K562 (cell line): ENCODE measurements at regions not wholly inside any gene's neighbourhood (a gene's known extent, or its start where the extent isn't known, plus 50 kb on each side); places are given as distances from the start of the nearest gene placed in this dataset.

Experiments used
- ATAC-seq: fragments of 200-7000 bp; cut with Tn5 transposase; 3 replicates; pipeline ENCODE4 v1.9.1; 2020; ENCODE audit warnings: moderate library complexity
- BruUV-seq: library from RNA; stranded (reverse); fragments of 400-500 nt; replicated peaks from 2 replicates; lab custom pipeline; 2021; lab: Mats Ljungman, UMichigan
- CTCF ChIA-PET: fragments of 300-600 bp; formaldehyde crosslinking; extraction: SDS; loops from one replicate; lab custom pipeline; 2021; ENCODE audit warnings: low intra/inter-chr PET ratio; lab: Yijun Ruan, JAX
- POLR2A ChIA-PET: fragments of 300-600, 350-650 bp; sonication (Branson Sonifier 250); formaldehyde crosslinking; extraction: SDS; loops from one replicate; lab custom pipeline; 2021; ENCODE audit warnings: antibody characterized with exemption, inconsistent platforms; lab: Yijun Ruan, JAX
- DNase-seq, 4 experiments: peaks; one replicate each; pipeline versions ENCODE4 v3.0.0 to v3.0.0-alpha.2; 2011 to 2018; ENCODE audit warnings: low spot score in 3 of 4, mixed read lengths in 3 of 4; ENCODE audit errors: extremely low read depth in 1 of 4
- FAIRE-seq: peaks from 2 replicates; lab custom pipeline; 2011; peaks lifted over from hg19 to GRCh38; lab: Jason Lieb, UNC
- H2AFZ ChIP-seq: 2 replicates; pipeline ENCODE4 v1.6.0; 2011; ENCODE audit warnings: low read depth, low read length, control low read depth, inconsistent platforms
- H3K27ac ChIP-seq: fragments of 200-600 bp; 3 replicates; pipeline ENCODE4 v1.8.0; 2011; ENCODE audit warnings: low read depth, mild to moderate bottlenecking, control low read depth, inconsistent platforms, low read length, moderate library complexity, mixed read lengths; ENCODE audit errors: extremely low read depth
- H3K27me3 ChIP-seq, 2 experiments: fragments of 300-600 bp in 1 of 2; 2 replicates in 1 of 2; 3 replicates in 1 of 2; pipeline versions ENCODE4 v1.6.0 to v1.8.0; 2011; ENCODE audit warnings: inconsistent platforms in 2 of 2, low read length in 2 of 2, mild to moderate bottlenecking in 1 of 2, mixed read lengths in 1 of 2, moderate library complexity in 1 of 2; ENCODE audit not compliant: control insufficient read depth in 2 of 2, insufficient read depth in 2 of 2
- H3K36me3 ChIP-seq: fragments of 300-600 bp; 3 replicates; pipeline ENCODE4 v1.8.0; 2011; ENCODE audit warnings: mild to moderate bottlenecking, low read length, inconsistent platforms; ENCODE audit not compliant: control insufficient read depth, insufficient read depth
- H3K4me1 ChIP-seq, 2 experiments: fragments of 200-600 bp in 1 of 2; replicated peaks in 1 of 2; 2 replicates in 1 of 2; 3 replicates in 1 of 2; pipeline versions ENCODE4 v1.5.1 to v1.8.0; 2011; ENCODE audit warnings: inconsistent platforms in 2 of 2, low read length in 2 of 2, mild to moderate bottlenecking in 1 of 2, mixed read lengths in 1 of 2, moderate library complexity in 1 of 2; ENCODE audit not compliant: control insufficient read depth in 2 of 2, insufficient read depth in 2 of 2
- H3K4me2 ChIP-seq: 2 replicates; pipeline ENCODE4 v1.6.1; 2011; ENCODE audit warnings: low read length, control low read depth, inconsistent platforms, mixed read lengths; ENCODE audit not compliant: insufficient read depth
- H3K4me3 ChIP-seq: fragments of 200-600 bp; sonication (generic), shearing (Covaris generic); 2 replicates; pipeline ENCODE4 v1.5.1; 2016; ENCODE audit warnings: control low read depth, inconsistent platforms
- H3K79me2 ChIP-seq: fragments of 200-600 bp; 3 replicates; pipeline ENCODE4 v1.8.0; 2011; ENCODE audit warnings: low read length, inconsistent platforms; ENCODE audit not compliant: control insufficient read depth, insufficient read depth
- H3K9ac ChIP-seq, 2 experiments: 2 replicates each; pipeline versions ENCODE4 v1.6.0 to v1.6.1; 2011; ENCODE audit warnings: low read depth in 2 of 2, low read length in 2 of 2, control low read depth in 1 of 2, inconsistent platforms in 1 of 2, mild to moderate bottlenecking in 1 of 2, mixed read lengths in 1 of 2; ENCODE audit not compliant: insufficient read depth in 1 of 2
- H3K9me1 ChIP-seq: one replicate; pipeline ENCODE4 v1.6.0; 2011; ENCODE audit warnings: inconsistent platforms, mild to moderate bottlenecking, low read length, moderate library complexity; ENCODE audit not compliant: control insufficient read depth, insufficient read depth
- H3K9me3 ChIP-seq: replicated peaks from 2 replicates; pipeline ENCODE4 v1.5.1; 2011; ENCODE audit warnings: low read depth, low read length, inconsistent platforms; ENCODE audit not compliant: control insufficient read depth, insufficient read depth
- H4K20me1 ChIP-seq: replicated peaks from 2 replicates; pipeline ENCODE4 v1.6.1; 2011; ENCODE audit warnings: low read length, inconsistent platforms, mixed read lengths; ENCODE audit not compliant: control insufficient read depth, insufficient read depth
- POLR2G ChIP-seq: fragments of 200-400 bp; formaldehyde crosslinking; IDR thresholded peaks from 2 replicates; pipeline ENCODE4 v1.6.1; 2017; ENCODE audit warnings: low read depth, mild to moderate bottlenecking, antibody characterized with exemption, low read length, moderate library complexity
- RBM17 ChIP-seq: fragments of 200-400 bp; formaldehyde crosslinking; IDR thresholded peaks from 2 replicates; pipeline ENCODE4 v1.6.1; 2017; ENCODE audit warnings: low read depth, mild to moderate bottlenecking, low read length, borderline replicate concordance
- SMC3 ChIP-seq: conservative IDR thresholded peaks from 2 replicates; pipeline ENCODE4 v1.6.1; 2011; ENCODE audit warnings: low read depth, low read length, improper control_type of control experiment; ENCODE audit not compliant: insufficient read depth
- TAF15 ChIP-seq: fragments of 200-400 bp; formaldehyde crosslinking; IDR thresholded peaks from 2 replicates; pipeline ENCODE4 v1.6.1; 2017; ENCODE audit warnings: mild to moderate bottlenecking, low read depth, low read length, moderate library complexity
- ZNF175 ChIP-seq: fragments of 200-800 bp; sonication (Bioruptor generic); IDR thresholded peaks from 2 replicates; pipeline ENCODE4 v1.6.1; 2016; ENCODE audit warnings: low read depth, mild to moderate bottlenecking, missing genetic modification characterization, missing compliant biosample characterization
- WGBS: fragments of 100-300 bp; shearing (Covaris generic); methylation state at CpG from one replicate; pipeline ENCODE4 v1.1.6; 2016; ENCODE audit warnings: low coverage, mixed read lengths; ENCODE audit not compliant: insufficient coverage; ENCODE audit errors: missing lambda C conversion rate; 5-methylcytosine and 5-hydroxymethylcytosine counted together
- in situ Hi-C: fragments of 300-500 bp; cut with MboI; formaldehyde crosslinking; loops from 4 replicates; pipeline ENCODE4 v1.15.0; 2018; ENCODE audit warnings: inconsistent platforms, mixed read lengths
- intact Hi-C: fragments of 100-400 bp; cut with micrococcal nuclease; formaldehyde crosslinking; loops from 2 replicates; pipeline ENCODE4 v1.14.2; 2022
- TF ChIP-seq, protein P1 (sequence below): sonication (generic); formaldehyde crosslinking; IDR thresholded peaks from 2 replicates; pipeline ENCODE4 v1.8.0; 2022; ENCODE audit warnings: mild to moderate bottlenecking, low read depth, missing genetic modification reagents
- TF ChIP-seq, protein P2 (sequence below): fragments of 250-450 bp; sonication (Bioruptor Pico); IDR thresholded peaks from 2 replicates; pipeline ENCODE4 v1.6.1; 2021; ENCODE audit warnings: mild to moderate bottlenecking
- TF ChIP-seq, protein P3 (sequence below): fragments of 450-650 bp; IDR thresholded peaks from 2 replicates; pipeline ENCODE4 v1.7.1; 2018; ENCODE audit warnings: mild to moderate bottlenecking, low read depth; ENCODE audit not compliant: partially characterized antibody

DNA sequence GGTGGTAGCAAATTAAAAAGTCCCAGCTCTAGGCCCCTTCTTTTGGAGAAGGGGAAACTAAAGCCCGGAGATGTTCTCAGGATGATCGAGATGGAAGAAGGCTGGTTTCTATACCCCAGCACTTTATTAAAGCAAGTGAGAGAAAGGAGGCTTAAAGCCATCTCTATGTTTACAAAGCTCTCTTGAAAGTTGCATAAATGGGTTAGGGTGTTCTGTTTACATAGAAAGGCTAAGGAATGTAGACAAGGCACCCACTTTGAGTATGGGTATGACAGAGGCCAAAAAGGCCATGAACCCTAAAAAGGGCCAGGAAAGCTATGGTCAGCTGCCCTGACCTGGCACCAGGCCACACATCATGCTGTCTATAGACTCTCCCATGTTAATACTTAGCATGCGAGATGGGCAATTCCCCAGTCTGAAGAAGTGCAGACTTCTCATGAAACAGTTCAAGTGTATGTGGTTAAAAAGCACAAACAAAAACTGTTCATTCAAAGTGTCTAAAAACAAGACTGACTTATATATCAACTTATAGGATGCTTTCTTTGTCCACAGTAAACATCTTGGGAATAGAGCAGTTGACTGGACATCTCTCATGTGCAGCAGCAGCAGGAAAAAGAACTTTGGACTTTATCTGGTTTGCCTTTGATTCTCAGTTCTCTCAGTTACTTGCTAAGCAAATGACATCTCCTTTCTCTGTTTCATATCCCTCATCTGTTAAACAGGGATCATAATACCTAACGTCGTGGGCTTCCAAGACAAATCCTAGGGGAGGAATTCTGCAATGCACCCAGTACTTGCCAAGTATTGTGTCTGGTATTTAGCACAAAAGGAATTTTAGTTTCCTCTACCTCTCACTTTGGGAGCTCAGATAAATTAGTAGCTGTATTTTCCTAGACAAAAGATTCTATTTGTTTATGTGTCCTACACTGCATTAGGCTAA is 521.6 kb downstream of the PLPP3 start:
- Histone ChIP-seq H2AFZ (no peak overlapping the region), H3K4me2 (no peak overlapping the region)
- DNase-seq: no peak
- CTCF ChIA-PET: no interaction called here
- POLR2A ChIA-PET: no interaction called here
- TF ChIP-seq TAF15: no peak
- TF ChIP-seq POLR2G: no peak
- no peak for TF ChIP-seq ZNF175 (CRISPR knock-in tag)
- TF ChIP-seq RBM17: no peak
- TF ChIP-seq SMC3: no peak
- TF ChIP-seq, protein P1, sequence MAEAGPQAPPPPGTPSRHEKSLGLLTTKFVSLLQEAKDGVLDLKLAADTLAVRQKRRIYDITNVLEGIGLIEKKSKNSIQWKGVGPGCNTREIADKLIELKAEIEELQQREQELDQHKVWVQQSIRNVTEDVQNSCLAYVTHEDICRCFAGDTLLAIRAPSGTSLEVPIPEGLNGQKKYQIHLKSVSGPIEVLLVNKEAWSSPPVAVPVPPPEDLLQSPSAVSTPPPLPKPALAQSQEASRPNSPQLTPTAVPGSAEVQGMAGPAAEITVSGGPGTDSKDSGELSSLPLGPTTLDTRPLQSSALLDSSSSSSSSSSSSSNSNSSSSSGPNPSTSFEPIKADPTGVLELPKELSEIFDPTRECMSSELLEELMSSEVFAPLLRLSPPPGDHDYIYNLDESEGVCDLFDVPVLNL (CRISPR knock-in tag): no peak
- TF ChIP-seq, protein P2, sequence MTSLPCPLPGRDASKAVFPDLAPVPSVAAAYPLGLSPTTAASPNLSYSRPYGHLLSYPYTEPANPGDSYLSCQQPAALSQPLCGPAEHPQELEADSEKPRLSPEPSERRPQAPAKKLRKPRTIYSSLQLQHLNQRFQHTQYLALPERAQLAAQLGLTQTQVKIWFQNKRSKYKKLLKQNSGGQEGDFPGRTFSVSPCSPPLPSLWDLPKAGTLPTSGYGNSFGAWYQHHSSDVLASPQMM: no peak
- TF ChIP-seq, protein P3, sequence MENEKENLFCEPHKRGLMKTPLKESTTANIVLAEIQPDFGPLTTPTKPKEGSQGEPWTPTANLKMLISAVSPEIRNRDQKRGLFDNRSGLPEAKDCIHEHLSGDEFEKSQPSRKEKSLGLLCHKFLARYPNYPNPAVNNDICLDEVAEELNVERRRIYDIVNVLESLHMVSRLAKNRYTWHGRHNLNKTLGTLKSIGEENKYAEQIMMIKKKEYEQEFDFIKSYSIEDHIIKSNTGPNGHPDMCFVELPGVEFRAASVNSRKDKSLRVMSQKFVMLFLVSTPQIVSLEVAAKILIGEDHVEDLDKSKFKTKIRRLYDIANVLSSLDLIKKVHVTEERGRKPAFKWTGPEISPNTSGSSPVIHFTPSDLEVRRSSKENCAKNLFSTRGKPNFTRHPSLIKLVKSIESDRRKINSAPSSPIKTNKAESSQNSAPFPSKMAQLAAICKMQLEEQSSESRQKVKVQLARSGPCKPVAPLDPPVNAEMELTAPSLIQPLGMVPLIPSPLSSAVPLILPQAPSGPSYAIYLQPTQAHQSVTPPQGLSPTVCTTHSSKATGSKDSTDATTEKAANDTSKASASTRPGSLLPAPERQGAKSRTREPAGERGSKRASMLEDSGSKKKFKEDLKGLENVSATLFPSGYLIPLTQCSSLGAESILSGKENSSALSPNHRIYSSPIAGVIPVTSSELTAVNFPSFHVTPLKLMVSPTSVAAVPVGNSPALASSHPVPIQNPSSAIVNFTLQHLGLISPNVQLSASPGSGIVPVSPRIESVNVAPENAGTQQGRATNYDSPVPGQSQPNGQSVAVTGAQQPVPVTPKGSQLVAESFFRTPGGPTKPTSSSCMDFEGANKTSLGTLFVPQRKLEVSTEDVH: no peak
- TF ChIP-seq, all 486 proteins: peak for 0
- ATAC-seq: no peak
- Histone ChIP-seq H3K36me3 (no peaks in the 10 kb centered on the region), H3K27ac (no peak overlapping the region), H3K9me1 (no peaks in the 10 kb centered on the region), H3K9me3 (no peaks in the 10 kb centered on the region), H3K4me1 (no peaks in the 10 kb centered on the region), H4K20me1 (no peaks in the 10 kb centered on the region), H3K27me3 (no peaks in the 10 kb centered on the region), H3K4me3 (no peak overlapping the region), H3K79me2 (no peaks in the 10 kb centered on the region), H3K9ac (no peak overlapping the region)
- intact Hi-C loops: no loop called here
- in situ Hi-C loops: no loop called here
- no peak for FAIRE-seq
- WGBS: 2% methylated on average over 5 of the region's 5 CpGs
- no TSS peak for BruUV-seq
